IPS-15b (cell line): ENCODE measurements at regions not wholly inside any gene's neighbourhood (a gene's known extent, or its start where the extent isn't known, plus 50 kb on each side); places are given as distances from the start of the nearest gene placed in this dataset.

Experiments
- H3K27me3 ChIP-seq: one replicate; pipeline ENCODE4 v1.6.1; 2013; ENCODE audit warnings: low read length; ENCODE audit not compliant: control insufficient read depth, insufficient read depth
- H3K36me3 ChIP-seq: one replicate; pipeline ENCODE4 v1.6.1; 2013; ENCODE audit warnings: low read length; ENCODE audit not compliant: control insufficient read depth, insufficient read depth
- H3K4me1 ChIP-seq: one replicate; pipeline ENCODE4 v1.6.1; 2013; ENCODE audit warnings: mild to moderate bottlenecking, low read length; ENCODE audit not compliant: control insufficient read depth, insufficient read depth
- H3K4me3 ChIP-seq: one replicate; pipeline ENCODE4 v1.5.1; 2013; ENCODE audit warnings: low read depth, low read length
- H3K9ac ChIP-seq: one replicate; pipeline ENCODE4 v1.6.1; 2013; ENCODE audit warnings: low read depth, mild to moderate bottlenecking, low read length
- H3K9me3 ChIP-seq: one replicate; pipeline ENCODE4 v1.6.1; 2013; ENCODE audit warnings: mild to moderate bottlenecking, low read length; ENCODE audit not compliant: control insufficient read depth, insufficient read depth

- H3K4me3 ChIP-seq = no peak overlapping the region
- H3K4me1 ChIP-seq = no peaks in the 10 kb centered on the region
- H3K36me3 ChIP-seq = no peaks in the 10 kb centered on the region
- no peaks in the 10 kb centered on the region for H3K9me3 ChIP-seq
- no peaks in the 10 kb centered on the region for H3K27me3 ChIP-seq
- H3K9ac ChIP-seq = no peak overlapping the region
Measured at GRCh38 chr12:17352164-17352563, 737.8 kb downstream of the RERGL start.

GRCh38 chr12:17348311-17348710 is 741.7 kb downstream of the RERGL start:
- Histone ChIP-seq H3K27me3 (no peaks in the 10 kb centered on the region), H3K4me1 (peaks cover 2% of the 10 kb centered on the region), H3K9ac (no peak overlapping the region), H3K9me3 (no peaks in the 10 kb centered on the region), H3K36me3 (no peaks in the 10 kb centered on the region), H3K4me3 (no peak overlapping the region)

GRCh38 chr12:17344649-17345048 is 738.7 kb upstream of the LMO3 start:
- H3K9me3 ChIP-seq = no peaks in the 10 kb centered on the region
- H3K4me1 ChIP-seq = peaks cover 7% of the 10 kb centered on the region
- no peak overlapping the region for H3K4me3 ChIP-seq
- no peaks in the 10 kb centered on the region for H3K27me3 ChIP-seq
- no peak overlapping the region for H3K9ac ChIP-seq
- no peaks in the 10 kb centered on the region for H3K36me3 ChIP-seq

- no peak overlapping the region for H3K4me3 ChIP-seq
- no peaks in the 10 kb centered on the region for H3K36me3 ChIP-seq
- no peaks in the 10 kb centered on the region for H3K27me3 ChIP-seq
- peaks cover 7% of the 10 kb centered on the region for H3K4me1 ChIP-seq
- no peak overlapping the region for H3K9ac ChIP-seq
- H3K9me3 ChIP-seq = no peaks in the 10 kb centered on the region
Measured at GRCh38 chr12:17342381-17342961, 736.5 kb upstream of the LMO3 start.

GRCh38 chr12:17335487-17335886 is 729.5 kb upstream of the LMO3 start:
- Histone ChIP-seq H3K27me3 (no peaks in the 10 kb centered on the region), H3K9me3 (no peaks in the 10 kb centered on the region)

GRCh38 chr12:17334784-17335183 is 728.8 kb upstream of the LMO3 start:
- no peak overlapping the region for H3K4me3 ChIP-seq
- peaks cover 3% of the 10 kb centered on the region for H3K4me1 ChIP-seq
- no peaks in the 10 kb centered on the region for H3K27me3 ChIP-seq
- no peaks in the 10 kb centered on the region for H3K36me3 ChIP-seq
- H3K9ac ChIP-seq = no peak overlapping the region
- no peaks in the 10 kb centered on the region for H3K9me3 ChIP-seq

More at GRCh38 chr12:17335487-17335886, 729.5 kb upstream of the LMO3 start:
- H3K9ac ChIP-seq = no peak overlapping the region
- H3K36me3 ChIP-seq = no peaks in the 10 kb centered on the region
- peaks cover 3% of the 10 kb centered on the region for H3K4me1 ChIP-seq
- no peak overlapping the region for H3K4me3 ChIP-seq

GRCh38 chr12:17333287-17333686 is 727.3 kb upstream of the LMO3 start:
- Histone ChIP-seq H3K9me3 (no peaks in the 10 kb centered on the region), H3K27me3 (no peaks in the 10 kb centered on the region), H3K4me1 (peaks cover 3% of the 10 kb centered on the region), H3K36me3 (no peaks in the 10 kb centered on the region), H3K9ac (no peak overlapping the region), H3K4me3 (no peak overlapping the region)

- H3K36me3 ChIP-seq = no peaks in the 10 kb centered on the region
- no peak overlapping the region for H3K9ac ChIP-seq
- no peaks in the 10 kb centered on the region for H3K9me3 ChIP-seq
- H3K4me1 ChIP-seq = no peaks in the 10 kb centered on the region
- H3K27me3 ChIP-seq = no peaks in the 10 kb centered on the region
- H3K4me3 ChIP-seq = no peak overlapping the region
Measured at GRCh38 chr12:17326649-17327048, 720.7 kb upstream of the LMO3 start.

- H3K4me3 ChIP-seq = no peak overlapping the region
- no peaks in the 10 kb centered on the region for H3K4me1 ChIP-seq
- no peak overlapping the region for H3K9ac ChIP-seq
- no peaks in the 10 kb centered on the region for H3K9me3 ChIP-seq
- H3K27me3 ChIP-seq = no peaks in the 10 kb centered on the region
- H3K36me3 ChIP-seq = no peaks in the 10 kb centered on the region
Measured at GRCh38 chr12:17322090-17322489, 716.1 kb upstream of the LMO3 start.

- Histone ChIP-seq H3K36me3 (no peaks in the 10 kb centered on the region), H3K4me3 (no peak overlapping the region), H3K9me3 (peaks cover 7% of the 10 kb centered on the region), H3K4me1 (no peaks in the 10 kb centered on the region), H3K27me3 (no peaks in the 10 kb centered on the region), H3K9ac (no peak overlapping the region)
Measured at GRCh38 chr12:17304503-17305347, 698.8 kb upstream of the LMO3 start.

- H3K4me1 ChIP-seq = no peaks in the 10 kb centered on the region
Measured at GRCh38 chr12:17302001-17302400, 696.0 kb upstream of the LMO3 start.

GRCh38 chr12:17301544-17301943 is 695.6 kb upstream of the LMO3 start:
- no peaks in the 10 kb centered on the region for H3K4me1 ChIP-seq
- H3K9ac ChIP-seq = no peak overlapping the region

More at GRCh38 chr12:17302001-17302400, 696.0 kb upstream of the LMO3 start:
- Histone ChIP-seq H3K9me3 (peaks cover 7% of the 10 kb centered on the region), H3K9ac (no peak overlapping the region), H3K27me3 (no peaks in the 10 kb centered on the region), H3K36me3 (no peaks in the 10 kb centered on the region), H3K4me3 (no peak overlapping the region)

More at GRCh38 chr12:17301544-17301943, 695.6 kb upstream of the LMO3 start:
- Histone ChIP-seq H3K9me3 (peaks cover 7% of the 10 kb centered on the region), H3K36me3 (no peaks in the 10 kb centered on the region), H3K27me3 (no peaks in the 10 kb centered on the region), H3K4me3 (no peak overlapping the region)
